Hepatocyte (in vitro differentiated cells): ENCODE measurements at regions not wholly inside any gene's neighbourhood (a gene's known extent, or its start where the extent isn't known, plus 50 kb on each side); places are given as distances from the start of the nearest gene placed in this dataset.

Experiments used
- DNase-seq: peaks from one replicate; pipeline ENCODE4 v3.0.0-alpha.2; 2016; ENCODE audit warnings: low spot score
- H2AFZ ChIP-seq: fragments of 200-600 bp; sonication (generic); 2 replicates; pipeline ENCODE4 v1.6.0; 2016; ENCODE audit warnings: antibody characterized with exemption, mild to moderate bottlenecking
- H3K27ac ChIP-seq: fragments of 200-600 bp; sonication (generic); 2 replicates; pipeline ENCODE4 v1.5.1; 2016; ENCODE audit warnings: mild to moderate bottlenecking
- H3K27me3 ChIP-seq: fragments of 200-600 bp; sonication (generic); 2 replicates; pipeline ENCODE4 v1.6.1; 2016
- H3K36me3 ChIP-seq: fragments of 200-600 bp; sonication (generic); replicated peaks from 2 replicates; pipeline ENCODE4 v1.5.1; 2016; ENCODE audit warnings: low read depth; ENCODE audit not compliant: insufficient read depth
- H3K4me1 ChIP-seq: fragments of 200-600 bp; sonication (generic); 2 replicates; pipeline ENCODE4 v1.5.1; 2016; ENCODE audit warnings: mild to moderate bottlenecking, moderate library complexity; ENCODE audit not compliant: insufficient read depth
- H3K4me2 ChIP-seq: fragments of 200-600 bp; sonication (generic); 2 replicates; pipeline ENCODE4 v1.6.0; 2016
- H3K4me3 ChIP-seq: fragments of 200-600 bp; sonication (generic); 2 replicates; pipeline ENCODE4 v1.5.1; 2016; ENCODE audit warnings: mild to moderate bottlenecking
- H3K79me2 ChIP-seq: fragments of 200-600 bp; sonication (generic); 2 replicates; pipeline ENCODE4 v1.6.0; 2017; ENCODE audit warnings: mild to moderate bottlenecking
- H3K9me2 ChIP-seq: fragments of 200-600 bp; sonication (generic); replicated peaks from 2 replicates; pipeline ENCODE4 v1.6.0; 2017; ENCODE audit warnings: mild to moderate bottlenecking; ENCODE audit not compliant: insufficient read depth
- H3K9me3 ChIP-seq: fragments of 200-600 bp; sonication (generic); 2 replicates; pipeline ENCODE4 v1.5.1; 2016; ENCODE audit warnings: low read depth, mild to moderate bottlenecking
- H4K20me1 ChIP-seq: fragments of 200-600 bp; sonication (generic); 2 replicates; pipeline ENCODE4 v1.6.0; 2016; ENCODE audit warnings: mild to moderate bottlenecking; ENCODE audit not compliant: insufficient read depth, poor library complexity, severe bottlenecking
- CTCF ChIP-seq: fragments of 200-600 bp; sonication (generic); IDR thresholded peaks from 2 replicates; pipeline ENCODE4 v1.5.1; 2016; ENCODE audit warnings: antibody characterized with exemption, mild to moderate bottlenecking; ENCODE audit not compliant: poor library complexity
- EZH2 ChIP-seq: fragments of 200-600 bp; sonication (generic); IDR thresholded peaks from 2 replicates; pipeline ENCODE4 v1.6.1; 2016; ENCODE audit warnings: antibody characterized with exemption, mild to moderate bottlenecking, borderline replicate concordance
- EZH2phosphoT487 ChIP-seq: fragments of 200-600 bp; sonication (generic); IDR thresholded peaks from one replicate; pipeline ENCODE4 v1.6.1; 2018; ENCODE audit warnings: antibody characterized with exemption, mild to moderate bottlenecking, low read depth, moderate library complexity; ENCODE audit not compliant: unreplicated experiment, severe bottlenecking
- WGBS: methylation state at CpG from one replicate; pipeline ENCODE4 v1.1.6; 2016; ENCODE audit warnings: low lambda C conversion rate; ENCODE audit errors: missing lambda C conversion rate; 5-methylcytosine and 5-hydroxymethylcytosine counted together

GRCh38 chr13:111013196-111013595 is 98.3 kb upstream of the ANKRD10 start:
- Histone ChIP-seq H3K27me3 (no peaks in the 10 kb centered on the region), H3K9me3 (no peaks in the 10 kb centered on the region), H3K27ac (no peak overlapping the region), H4K20me1 (no peaks in the 10 kb centered on the region), H2AFZ (no peak overlapping the region), H3K4me1 (no peaks in the 10 kb centered on the region), H3K36me3 (no peaks in the 10 kb centered on the region), H3K9me2 (no peaks in the 10 kb centered on the region), H3K4me2 (no peak overlapping the region), H3K79me2 (no peaks in the 10 kb centered on the region), H3K4me3 (no peak overlapping the region)
- no peak for TF ChIP-seq CTCF
- no peak for TF ChIP-seq EZH2
- TF ChIP-seq EZH2phosphoT487: no peak
- no peak for DNase-seq
- WGBS: 69% methylated on average over 3 of the region's 3 CpGs

GRCh38 chr13:111011899-111012298 is 97.0 kb upstream of the ANKRD10 start:
- no peaks in the 10 kb centered on the region for H3K9me2 ChIP-seq
- H3K4me3 ChIP-seq: no peak overlapping the region
- no peaks in the 10 kb centered on the region for H3K36me3 ChIP-seq
- 91% methylated on average over 3 of the region's 3 CpGs for WGBS
- H3K27me3 ChIP-seq: no peaks in the 10 kb centered on the region
- H3K27ac ChIP-seq: no peak overlapping the region
- no peaks in the 10 kb centered on the region for H3K79me2 ChIP-seq
- TF ChIP-seq CTCF (no peak), EZH2phosphoT487 (no peak), EZH2 (no peak)
- H3K9me3 ChIP-seq: no peaks in the 10 kb centered on the region
- H4K20me1 ChIP-seq: no peaks in the 10 kb centered on the region
- DNase-seq: no peak
- H2AFZ ChIP-seq: no peak overlapping the region
- no peak overlapping the region for H3K4me2 ChIP-seq
- H3K4me1 ChIP-seq: peaks cover 5% of the 10 kb centered on the region

GRCh38 chr13:111008351-111008750 is 93.5 kb upstream of the ANKRD10 start:
- Histone ChIP-seq H3K4me1 (peaks cover 5% of the 10 kb centered on the region), H3K4me3 (no peak overlapping the region), H3K36me3 (no peaks in the 10 kb centered on the region), H2AFZ (no peak overlapping the region), H3K27ac (no peak overlapping the region), H3K4me2 (no peak overlapping the region), H3K9me2 (no peaks in the 10 kb centered on the region), H3K79me2 (no peaks in the 10 kb centered on the region), H4K20me1 (no peaks in the 10 kb centered on the region), H3K9me3 (no peaks in the 10 kb centered on the region), H3K27me3 (no peaks in the 10 kb centered on the region)
- no peak for TF ChIP-seq EZH2phosphoT487
- no peak for TF ChIP-seq CTCF
- no peak for TF ChIP-seq EZH2
- no peak for DNase-seq
- WGBS: 73% methylated on average over 6 of the region's 6 CpGs

DNA sequence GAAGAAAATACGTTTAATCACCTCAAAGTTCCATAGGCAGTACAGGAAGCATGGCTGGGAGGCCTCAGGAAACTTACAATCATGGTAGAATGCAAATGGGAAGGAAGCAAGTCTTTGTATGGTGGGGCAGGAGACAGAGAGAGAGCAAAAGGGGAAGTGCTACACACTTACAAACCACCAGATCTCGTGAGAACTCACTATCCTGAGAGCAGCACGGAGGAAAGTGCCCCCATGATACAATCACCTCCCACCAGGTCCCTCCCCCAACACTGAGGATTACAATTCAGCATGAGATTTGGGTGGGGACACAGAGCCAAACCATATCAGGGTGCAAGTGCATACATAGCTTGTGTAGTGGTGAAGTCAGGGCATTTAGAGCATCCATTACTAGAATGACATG is 92.3 kb upstream of the ANKRD10 start:
- Histone ChIP-seq H3K4me2 (no peak overlapping the region), H3K36me3 (no peaks in the 10 kb centered on the region), H3K79me2 (no peaks in the 10 kb centered on the region), H3K4me3 (no peak overlapping the region), H3K4me1 (peaks cover 5% of the 10 kb centered on the region), H3K9me2 (no peaks in the 10 kb centered on the region), H2AFZ (no peak overlapping the region), H3K9me3 (no peaks in the 10 kb centered on the region), H3K27me3 (no peaks in the 10 kb centered on the region), H3K27ac (peak overlapping the region; percentile 82), H4K20me1 (no peaks in the 10 kb centered on the region)
- TF ChIP-seq EZH2: no peak
- no peak for TF ChIP-seq EZH2phosphoT487
- no peak for TF ChIP-seq CTCF
- DNase-seq: no peak
- 85% methylated on average over 3 of the region's 3 CpGs for WGBS
